GM18519 (cell line): ENCODE measurements at regions not wholly inside any gene's neighbourhood (a gene's known extent, or its start where the extent isn't known, plus 50 kb on each side); places are given as distances from the start of the nearest gene placed in this dataset.

ENCODE experiments used
- ATAC-seq: cut with Tn5 transposase; IDR thresholded peaks from one replicate; pipeline ENCODE4 v1.9.1; 2021; ENCODE audit warnings: mild to moderate bottlenecking, moderate library complexity; ENCODE audit not compliant: unreplicated experiment, low FRiP score

DNA sequence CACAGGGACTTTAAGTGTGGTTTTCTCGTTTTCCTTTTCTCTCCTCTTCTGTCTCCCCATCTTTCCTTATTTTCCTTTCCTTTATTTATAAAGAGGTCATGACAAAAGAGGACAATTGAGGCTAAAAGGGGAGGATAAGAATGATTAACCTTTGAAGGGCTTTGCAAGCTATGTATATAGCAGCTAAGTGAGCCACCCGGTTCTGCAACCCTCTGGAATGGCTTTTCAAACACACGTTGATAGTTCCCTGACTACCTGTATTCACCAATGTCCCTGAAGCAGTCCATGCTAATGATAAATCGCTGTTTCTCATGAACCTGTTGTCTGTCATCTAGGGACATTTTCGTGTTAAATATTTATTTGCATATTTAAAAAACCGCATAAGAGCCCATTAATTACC is 124.4 kb upstream of the RALGAPA2 start:
- ATAC-seq, result no peak

- no peak for ATAC-seq
Measured at GRCh38 chr20:20835897-20836296, 123.5 kb upstream of the RALGAPA2 start.

GRCh38 chr20:20834008-20834407 is 121.6 kb upstream of the RALGAPA2 start:
- ATAC-seq, result no peak

- ATAC-seq, result no peak
Measured at GRCh38 chr20:20832715-20833114, 120.3 kb upstream of the RALGAPA2 start.

GRCh38 chr20:20831794-20832193 is 119.3 kb upstream of the RALGAPA2 start:
- no peak for ATAC-seq

- ATAC-seq, result no peak
Measured at GRCh38 chr20:20829681-20830080, 117.2 kb upstream of the RALGAPA2 start.

DNA sequence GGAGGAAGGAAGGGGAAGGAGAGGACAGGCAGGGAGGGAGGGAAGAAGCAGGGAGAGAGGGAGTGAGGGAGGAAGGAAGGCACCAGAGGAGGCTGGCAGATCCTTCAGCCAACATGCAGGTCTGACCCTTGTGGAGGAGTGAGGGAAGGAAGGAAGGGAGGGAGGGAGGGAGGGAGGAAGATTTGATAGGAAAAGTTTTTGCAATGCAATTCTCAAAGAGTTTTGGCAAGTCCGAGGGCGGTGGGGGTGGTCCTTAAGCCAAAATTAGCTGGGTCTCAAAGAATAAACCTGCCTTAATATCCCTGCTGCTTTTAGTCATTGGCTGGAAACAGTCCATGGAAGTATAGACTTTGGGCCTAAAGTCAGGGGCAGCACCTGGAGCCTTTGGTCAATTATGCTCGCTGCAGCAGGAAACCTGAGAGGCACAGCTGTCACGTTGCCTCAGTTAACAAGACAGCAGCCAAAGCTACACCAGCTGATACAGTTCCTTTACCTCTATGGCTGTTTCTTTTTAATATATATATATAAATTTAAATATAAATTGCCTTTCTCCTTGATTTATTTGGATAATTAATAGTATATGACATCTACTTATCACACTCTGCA is 115.7 kb upstream of the RALGAPA2 start:
- ATAC-seq, result no peak

- no peak for ATAC-seq
Measured at GRCh38 chr20:20824924-20825584, 112.6 kb upstream of the RALGAPA2 start.

GRCh38 chr20:20823476-20823881 is 111.0 kb upstream of the RALGAPA2 start:
- no peak for ATAC-seq

- ATAC-seq, result no peak
Measured at GRCh38 chr20:20821484-20822260, 109.2 kb upstream of the RALGAPA2 start.

GRCh38 chr20:20820785-20821483 is 108.5 kb upstream of the RALGAPA2 start:
- ATAC-seq, result no peak

- no peak for ATAC-seq
Measured at GRCh38 chr20:20820104-20820503, 107.7 kb upstream of the RALGAPA2 start.

DNA sequence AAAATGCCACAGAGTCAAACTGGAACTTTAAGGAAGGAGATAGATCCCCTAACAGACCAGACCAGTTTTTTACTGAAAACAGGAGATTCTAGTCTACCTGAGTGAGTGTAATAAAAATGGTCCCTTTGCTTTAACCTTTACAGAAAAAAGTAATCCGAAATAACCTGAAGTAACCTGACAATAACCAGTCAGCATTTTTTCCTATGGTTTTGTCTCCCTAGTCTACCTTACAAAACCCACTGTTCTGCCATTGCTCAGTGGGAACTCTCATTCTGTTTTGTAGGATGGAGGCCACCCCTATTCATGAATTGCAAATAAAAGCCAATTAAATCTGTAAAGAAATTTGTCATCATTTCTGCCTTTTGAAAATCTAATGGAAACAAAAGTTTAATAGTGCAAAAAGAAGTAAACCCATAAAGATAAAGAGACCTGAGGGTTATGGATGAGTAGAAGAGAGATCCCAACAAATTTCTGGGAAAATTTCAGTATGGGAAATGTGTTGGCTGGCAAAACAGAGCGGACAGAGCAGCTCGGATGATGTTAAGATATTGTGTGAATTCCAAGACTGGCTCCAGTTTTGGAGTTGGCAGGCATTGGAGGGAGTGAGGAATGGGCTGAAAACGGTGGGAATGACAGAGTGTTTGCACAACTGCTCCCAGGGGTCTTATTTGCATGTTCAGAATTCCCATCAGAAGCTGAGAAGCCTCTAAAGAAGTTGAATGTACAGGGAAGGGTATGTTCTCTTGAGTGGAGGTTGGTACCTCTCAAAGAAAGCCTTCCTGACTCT is 104.7 kb upstream of the RALGAPA2 start:
- no peak for ATAC-seq

DNA sequence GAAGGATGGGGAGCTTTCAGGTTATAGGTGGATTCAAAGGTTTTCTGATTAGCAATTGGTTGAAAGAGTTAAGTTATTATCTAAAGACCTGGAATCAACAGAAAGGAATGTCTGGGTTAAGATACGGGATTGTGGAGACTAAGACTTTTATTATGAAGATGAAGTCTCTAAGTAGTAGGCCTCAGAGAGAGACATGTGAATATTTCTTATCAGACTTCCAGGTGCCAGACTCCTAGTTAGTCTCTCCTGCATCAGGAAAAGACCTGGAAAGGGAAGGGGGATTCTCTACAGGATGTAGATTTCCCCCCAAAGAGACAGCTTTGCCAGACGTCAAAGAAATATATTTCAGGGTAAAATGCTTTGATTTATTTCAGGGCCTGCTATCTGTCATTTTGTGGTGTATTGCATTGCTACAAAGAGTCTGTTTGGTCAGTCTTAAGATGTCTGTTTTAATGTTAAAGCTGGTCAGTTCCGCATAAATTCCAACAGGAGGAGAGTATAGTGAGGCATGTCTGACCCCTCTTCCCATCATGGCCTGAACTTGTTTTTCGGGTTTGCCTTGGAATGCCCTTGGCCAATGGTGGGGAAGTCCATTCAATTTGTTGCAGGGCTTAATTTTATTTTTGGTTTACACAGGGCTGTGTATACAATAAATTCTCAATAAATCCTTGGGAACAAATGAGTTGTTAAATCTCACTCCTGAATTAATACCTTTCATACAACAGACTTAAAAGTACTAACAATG is 103.4 kb upstream of the RALGAPA2 start:
- ATAC-seq, result no peak

- no peak for ATAC-seq
Measured at GRCh38 chr20:20814685-20815084, 102.2 kb upstream of the RALGAPA2 start.

- no peak for ATAC-seq
Measured at GRCh38 chr20:20812136-20812535, 99.7 kb upstream of the RALGAPA2 start.

- no peak for ATAC-seq
Measured at GRCh38 chr20:20808016-20808415, 95.6 kb upstream of the RALGAPA2 start.

GRCh38 chr20:20806121-20807095 is 94.0 kb upstream of the RALGAPA2 start:
- ATAC-seq, result no peak
